GM18508 (cell line): ENCODE measurements at regions not wholly inside any gene's neighbourhood (a gene's known extent, or its start where the extent isn't known, plus 50 kb on each side); places are given as distances from the start of the nearest gene placed in this dataset.

Experiments used
- ATAC-seq: cut with Tn5 transposase; IDR thresholded peaks from one replicate; pipeline ENCODE4 v1.9.1; 2021; ENCODE audit warnings: moderate number of reproducible peaks; ENCODE audit not compliant: insufficient read depth, unreplicated experiment

GRCh38 chr4:106687026-106687425 lies 318.4 kb upstream of the GIMD1 start:
- ATAC-seq, result no peak

- no peak for ATAC-seq
These were observed 312.9 kb upstream of the GIMD1 start for GRCh38 chr4:106681381-106681921.

- no peak for ATAC-seq
These were observed 310.5 kb upstream of the GIMD1 start for GRCh38 chr4:106679063-106679462.

- ATAC-seq, result no peak
These were observed 308.6 kb upstream of the GIMD1 start for GRCh38 chr4:106677213-106677612.

GRCh38 chr4:106676173-106676921 lies 307.8 kb upstream of the GIMD1 start:
- ATAC-seq, result no peak

- no peak for ATAC-seq
These were observed 303.1 kb upstream of the GIMD1 start for GRCh38 chr4:106671716-106672115.

DNA sequence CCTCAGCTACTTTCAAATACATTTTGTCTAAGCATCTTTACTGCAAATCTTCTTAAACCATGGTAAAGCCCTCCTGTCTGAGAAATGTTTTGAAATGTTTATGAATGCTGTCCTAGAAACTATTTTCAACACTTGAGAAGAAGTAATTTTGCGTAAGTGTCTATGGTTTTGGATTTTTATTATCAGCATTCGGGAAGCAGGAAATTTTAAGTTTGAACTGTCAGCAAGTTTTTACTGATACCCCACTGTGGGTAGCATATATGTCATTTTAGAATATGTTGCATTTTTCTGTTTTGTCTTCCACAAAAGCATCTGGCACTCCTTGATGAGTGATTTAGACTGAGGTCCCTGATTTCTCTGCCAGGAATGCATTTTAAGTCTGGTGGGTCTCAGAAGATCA lies 302.4 kb upstream of the GIMD1 start:
- ATAC-seq, result no peak

GRCh38 chr4:106659371-106659770 lies 290.8 kb upstream of the GIMD1 start:
- no peak for ATAC-seq

GRCh38 chr4:106652095-106652494 lies 283.5 kb upstream of the GIMD1 start:
- no peak for ATAC-seq

- no peak for ATAC-seq
These were observed 282.1 kb upstream of the GIMD1 start for GRCh38 chr4:106650701-106651100.

DNA sequence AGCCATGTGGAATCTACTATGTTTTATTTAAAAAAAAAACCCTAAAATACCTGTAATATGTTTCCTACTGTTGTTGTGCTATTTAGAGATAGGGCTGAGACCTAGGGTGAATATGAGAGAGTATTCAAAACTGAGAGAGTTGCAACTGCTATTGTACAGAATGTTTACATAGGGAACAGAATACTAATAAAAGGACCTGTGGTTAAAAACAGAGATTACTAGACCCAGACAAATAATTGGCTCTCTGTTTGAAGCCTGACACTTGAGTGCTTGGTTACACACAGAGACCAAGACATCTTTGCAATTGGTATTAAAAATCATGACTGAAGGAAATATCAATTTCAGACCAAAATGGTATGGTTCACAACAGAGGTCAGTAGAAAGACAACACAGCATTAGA lies 278.9 kb upstream of the GIMD1 start:
- no peak for ATAC-seq

GRCh38 chr4:106629268-106629625 lies 260.7 kb upstream of the GIMD1 start:
- no peak for ATAC-seq

DNA sequence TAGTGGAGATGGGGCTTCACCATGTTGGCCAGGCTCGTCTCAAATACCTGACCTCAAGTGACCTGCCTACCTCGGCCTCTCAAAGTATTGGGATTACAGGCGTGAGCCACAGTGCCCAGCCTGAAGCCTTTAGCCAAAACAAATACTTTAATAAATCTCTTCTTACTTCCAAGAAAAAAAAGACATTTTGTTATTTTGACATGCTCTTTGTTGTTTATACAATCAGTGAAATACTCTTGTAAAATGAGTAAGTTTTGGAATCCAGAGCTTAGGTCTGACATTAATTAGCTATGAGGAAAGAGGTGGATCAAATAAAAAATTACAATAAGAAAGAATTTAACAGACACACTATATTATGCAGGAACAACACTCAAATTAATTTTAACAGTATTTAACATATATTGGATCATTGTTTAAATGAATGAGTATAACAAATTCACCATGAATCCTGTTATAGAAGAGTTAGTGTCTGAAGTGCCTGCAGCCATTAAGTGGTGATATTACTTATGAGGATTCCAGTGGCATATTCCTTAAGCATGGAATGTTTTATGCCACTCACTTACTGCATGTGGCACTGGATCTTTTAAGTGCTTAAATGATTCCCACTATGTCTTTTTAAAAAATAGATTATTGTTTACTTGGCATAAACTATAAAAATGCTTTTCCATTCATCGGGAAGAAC lies 260.1 kb upstream of the GIMD1 start:
- no peak for ATAC-seq

GRCh38 chr4:106627051-106627450 lies 258.5 kb upstream of the GIMD1 start:
- no peak for ATAC-seq

DNA sequence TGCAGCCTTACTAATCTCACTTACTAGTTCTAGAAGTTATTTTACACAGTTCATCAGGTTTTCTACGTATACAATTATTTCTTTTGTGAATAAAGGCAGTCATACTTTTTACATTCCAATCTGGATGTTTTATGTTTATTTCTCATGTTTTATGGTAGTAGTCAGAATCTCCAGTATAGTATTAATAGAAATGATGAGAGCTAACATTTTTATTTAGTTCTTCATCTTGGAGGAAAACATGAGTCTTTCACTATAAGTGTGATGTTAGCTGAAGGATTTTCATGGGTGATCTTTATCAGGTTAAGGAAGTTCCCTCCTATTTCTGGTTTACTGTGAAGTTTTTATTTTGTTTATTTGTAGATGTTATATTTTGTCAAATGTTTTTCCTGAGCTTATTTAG lies 256.1 kb upstream of the GIMD1 start:
- ATAC-seq, result no peak

DNA sequence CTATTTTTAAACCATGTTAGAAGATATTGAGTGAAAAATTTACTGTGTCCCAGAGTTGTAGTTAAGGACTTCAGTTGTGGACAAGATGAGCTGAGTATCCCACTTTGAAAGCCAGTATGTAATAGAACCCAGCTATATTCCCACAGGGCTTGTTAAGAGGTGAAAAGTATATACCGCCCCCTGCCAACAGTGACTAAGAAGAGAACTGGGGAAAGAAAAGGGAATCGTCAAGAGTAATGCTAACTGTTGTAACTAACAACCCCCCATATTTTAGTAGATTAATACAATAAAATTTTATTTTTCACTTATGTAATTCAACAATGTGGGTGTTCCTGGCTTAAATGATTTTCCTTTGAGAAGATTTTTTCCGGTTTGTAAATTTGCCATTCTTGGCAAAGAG lies 250.4 kb upstream of the GIMD1 start:
- no peak for ATAC-seq

GRCh38 chr4:106615961-106616360 lies 247.4 kb upstream of the GIMD1 start:
- no peak for ATAC-seq

- ATAC-seq, result no peak
These were observed 246.9 kb upstream of the GIMD1 start for GRCh38 chr4:106615410-106615945.

GRCh38 chr4:106614441-106614840 lies 245.9 kb upstream of the GIMD1 start:
- no peak for ATAC-seq

- ATAC-seq, result no peak
These were observed 241.3 kb upstream of the GIMD1 start for GRCh38 chr4:106609917-106610316.

GRCh38 chr4:106607558-106607957 lies 239.0 kb upstream of the GIMD1 start:
- ATAC-seq, result no peak
